Fibroblast of pulmonary artery (primary cell): ENCODE measurements at regions not wholly inside any gene's neighbourhood (a gene's known extent, or its start where the extent isn't known, plus 50 kb on each side); places are given as distances from the start of the nearest gene placed in this dataset.
A peak's percentile ranks its signal among the peaks of the same experiment; 100 is the strongest.
"Not testable (repeated sequence)": the region's sequence is repeated elsewhere in the genome, so short reads cannot be mapped to it uniquely, and the experiment has no call there.

ENCODE experiments used
- DNase-seq: peaks from one replicate; pipeline ENCODE4 v3.0.0-alpha.2; 2010; ENCODE audit warnings: low read depth
- H3K4me3 ChIP-seq: replicated peaks from 2 replicates; pipeline ENCODE4 v1.5.1; 2011; ENCODE audit warnings: low read depth, mild to moderate bottlenecking, control low read depth, low read length, moderate library complexity
- CTCF ChIP-seq: IDR thresholded peaks from 2 replicates; pipeline ENCODE4 v1.5.1; 2011; ENCODE audit warnings: mild to moderate bottlenecking, control low read depth, low read length, inconsistent platforms; ENCODE audit errors: missing control alignments

- H3K4me3 ChIP-seq, result no peak overlapping the region
- no peak for DNase-seq
- TF ChIP-seq CTCF, result no peak
Observed at GRCh38 chr13:31591642-31592233, 147.6 kb upstream of the RXFP2 start.

- H3K4me3 ChIP-seq, result no peak overlapping the region
- no peak for DNase-seq
- TF ChIP-seq CTCF, result no peak
Observed at GRCh38 chr13:31594056-31594455, 145.3 kb upstream of the RXFP2 start.

GRCh38 chr13:31595563-31595962 is 143.8 kb upstream of the RXFP2 start:
- DNase-seq, result peak; percentile 24
- no peak overlapping the region for H3K4me3 ChIP-seq
- TF ChIP-seq CTCF, result no peak

- H3K4me3 ChIP-seq, result no peak overlapping the region
- no peak for DNase-seq
- TF ChIP-seq CTCF, result no peak
Observed at GRCh38 chr13:31598990-31599389, 140.3 kb upstream of the RXFP2 start.

- DNase-seq, result no peak
- no peak for TF ChIP-seq CTCF
- H3K4me3 ChIP-seq, result no peak overlapping the region
Observed at GRCh38 chr13:31605076-31605860, 134.1 kb upstream of the RXFP2 start.

- not testable (repeated sequence) for H3K4me3 ChIP-seq, DNase-seq
Observed at GRCh38 chr13:31607531-31607930, 131.8 kb upstream of the RXFP2 start.

GRCh38 chr13:31608780-31609179 is 130.5 kb upstream of the RXFP2 start:
- DNase-seq, H3K4me3 ChIP-seq: not testable (repeated sequence)

- TF ChIP-seq CTCF, result no peak
- no peak for DNase-seq
- no peak overlapping the region for H3K4me3 ChIP-seq
Observed at GRCh38 chr13:31610270-31610998, 128.9 kb upstream of the RXFP2 start.
